Right cardiac atrium (tissue), 5 donors: ENCODE measurements at regions not wholly inside any gene's neighbourhood (a gene's known extent, or its start where the extent isn't known, plus 50 kb on each side); places are given as distances from the start of the nearest gene placed in this dataset.
"Not testable (repeated sequence)": the region's sequence is repeated elsewhere in the genome, so short reads cannot be mapped to it uniquely, and the experiment has no call there.

Source experiments
- ATAC-seq, 2 donors: fragments of 200-7000 bp; cut with Tn5 transposase; one replicate each; pipeline versions ENCODE4 v1.8.0 to v1.9.1; 2020; ENCODE audit warnings: moderate library complexity in 2 of 2, mild to moderate bottlenecking in 1 of 2
- DNase-seq, 3 donors: peaks; one replicate each; pipeline ENCODE4 v3.0.0-alpha.2; 2020
- H3K27ac ChIP-seq: one replicate; pipeline ENCODE4 v1.5.1; 2013; ENCODE audit warnings: mild to moderate bottlenecking, low read length, control low read depth, moderate library complexity
- H3K27me3 ChIP-seq: one replicate; pipeline ENCODE4 v1.6.1; 2013; ENCODE audit not compliant: control insufficient read depth, insufficient read depth
- H3K4me1 ChIP-seq: one replicate; pipeline ENCODE4 v1.6.1; 2013; ENCODE audit warnings: low read length; ENCODE audit not compliant: control insufficient read depth, insufficient read depth
- H3K4me3 ChIP-seq: one replicate; pipeline ENCODE4 v1.5.1; 2013; ENCODE audit warnings: low read length, control low read depth
- H3K9me3 ChIP-seq: one replicate; pipeline ENCODE4 v1.6.1; 2013; ENCODE audit warnings: low read length; ENCODE audit not compliant: control insufficient read depth
- WGBS: extraction: QIAGEN DNeasy Blood & Tissue Kit; methylation state at CpG from one replicate; pipeline ENCODE4 v1.1.7; 2013; 5-methylcytosine and 5-hydroxymethylcytosine counted together
- intact Hi-C, 4 donors: fragments of 100-400 bp; cut with DNase I; formaldehyde crosslinking; loops; one replicate each; pipeline versions ENCODE4 v1.11.0 to v1.14.0; 2022 to 2023
- donor health status: healthy with polysubstance abuse.
- donor health status: DM: no; HTN: yes; CAD: no.
- donor health status: DM: no; HTN: no; CAD: no.
- donor health status: DM: no; HTN: yes; CAD: no; lungs with severe emphysema.
- donor health status: DM: yes; HTN: yes; CAD: no.

- ATAC-seq, H3K4me1 ChIP-seq, H3K9me3 ChIP-seq, H3K27ac ChIP-seq, H3K4me3 ChIP-seq, intact Hi-C loops, H3K27me3 ChIP-seq, DNase-seq: not testable (repeated sequence)
- 69% methylated on average over 4 of the region's 4 CpGs for WGBS
Observed at GRCh38 chr9:64920147-64920546, 364.9 kb downstream of the FOXD4L5 start.

GRCh38 chr9:64888643-64889042, 396.4 kb downstream of the FOXD4L5 start:
- H3K9me3 ChIP-seq, H3K4me3 ChIP-seq, H3K4me1 ChIP-seq, H3K27me3 ChIP-seq, H3K27ac ChIP-seq, intact Hi-C loops, ATAC-seq: not testable (repeated sequence)
- WGBS, result 84% methylated on average over 15 of the region's 21 CpGs
- peak in 1 of 3 donors; percentile 17 for DNase-seq

GRCh38 chr9:64870594-64870993, 414.4 kb downstream of the FOXD4L5 start:
- DNase-seq, result peak in 1 of 3 donors; percentile 13
- H3K27ac ChIP-seq, intact Hi-C loops, H3K4me3 ChIP-seq, H3K9me3 ChIP-seq, H3K4me1 ChIP-seq, H3K27me3 ChIP-seq, ATAC-seq: not testable (repeated sequence)
- WGBS, result 58% methylated on average over 2 of the region's 2 CpGs
